Endothelial cell (in vitro differentiated cells): ENCODE measurements at regions not wholly inside any gene's neighbourhood (a gene's known extent, or its start where the extent isn't known, plus 50 kb on each side); places are given as distances from the start of the nearest gene placed in this dataset.

Experiments used
- DNase-seq: peaks from one replicate; pipeline ENCODE4 v3.0.0; 2021; ENCODE audit warnings: low spot score
- H3K27ac Mint-ChIP-seq: one replicate; pipeline ENCODE4 v1.8.0; 2021; ENCODE audit warnings: mixed read lengths, inconsistent platforms; ENCODE audit not compliant: unreplicated experiment
- H3K27me3 Mint-ChIP-seq: one replicate; pipeline ENCODE4 v1.8.0; 2021; ENCODE audit warnings: mild to moderate bottlenecking, moderate library complexity, mixed read lengths, inconsistent platforms; ENCODE audit not compliant: unreplicated experiment
- H3K36me3 Mint-ChIP-seq: one replicate; pipeline ENCODE4 v1.8.0; 2021; ENCODE audit warnings: mild to moderate bottlenecking, low read depth, mixed read lengths, inconsistent platforms; ENCODE audit not compliant: unreplicated experiment
- H3K4me1 Mint-ChIP-seq: one replicate; pipeline ENCODE4 v1.8.0; 2021; ENCODE audit warnings: mild to moderate bottlenecking, mixed read lengths, inconsistent platforms; ENCODE audit not compliant: unreplicated experiment
- H3K4me3 Mint-ChIP-seq: one replicate; pipeline ENCODE4 v1.8.0; 2021; ENCODE audit warnings: mild to moderate bottlenecking, mixed read lengths, inconsistent platforms; ENCODE audit not compliant: unreplicated experiment
- H3K9me3 Mint-ChIP-seq: one replicate; pipeline ENCODE4 v1.8.0; 2021; ENCODE audit warnings: mixed read lengths, inconsistent platforms; ENCODE audit not compliant: unreplicated experiment
- TF ChIP-seq, protein P1 (sequence below): fragments of 200-600 bp; sonication (generic); IDR thresholded peaks from one replicate; pipeline ENCODE4 v1.5.0; 2021; ENCODE audit warnings: antibody characterized with exemption; ENCODE audit not compliant: unreplicated experiment

- no peaks in the 10 kb centered on the region for H3K9me3 Mint-ChIP-seq
- H3K27me3 Mint-ChIP-seq: no peaks in the 10 kb centered on the region
Measured at GRCh38 chr6:14934013-14934412, 311.9 kb upstream of the JARID2 start.

GRCh38 chr6:14934844-14935243 is 311.0 kb upstream of the JARID2 start:
- Mint-ChIP-seq H3K27ac (no peak overlapping the region), H3K4me1 (peaks cover 9% of the 10 kb centered on the region), H3K36me3 (no peaks in the 10 kb centered on the region), H3K27me3 (no peaks in the 10 kb centered on the region), H3K9me3 (no peaks in the 10 kb centered on the region), H3K4me3 (no peak overlapping the region)
- TF ChIP-seq, protein P1, sequence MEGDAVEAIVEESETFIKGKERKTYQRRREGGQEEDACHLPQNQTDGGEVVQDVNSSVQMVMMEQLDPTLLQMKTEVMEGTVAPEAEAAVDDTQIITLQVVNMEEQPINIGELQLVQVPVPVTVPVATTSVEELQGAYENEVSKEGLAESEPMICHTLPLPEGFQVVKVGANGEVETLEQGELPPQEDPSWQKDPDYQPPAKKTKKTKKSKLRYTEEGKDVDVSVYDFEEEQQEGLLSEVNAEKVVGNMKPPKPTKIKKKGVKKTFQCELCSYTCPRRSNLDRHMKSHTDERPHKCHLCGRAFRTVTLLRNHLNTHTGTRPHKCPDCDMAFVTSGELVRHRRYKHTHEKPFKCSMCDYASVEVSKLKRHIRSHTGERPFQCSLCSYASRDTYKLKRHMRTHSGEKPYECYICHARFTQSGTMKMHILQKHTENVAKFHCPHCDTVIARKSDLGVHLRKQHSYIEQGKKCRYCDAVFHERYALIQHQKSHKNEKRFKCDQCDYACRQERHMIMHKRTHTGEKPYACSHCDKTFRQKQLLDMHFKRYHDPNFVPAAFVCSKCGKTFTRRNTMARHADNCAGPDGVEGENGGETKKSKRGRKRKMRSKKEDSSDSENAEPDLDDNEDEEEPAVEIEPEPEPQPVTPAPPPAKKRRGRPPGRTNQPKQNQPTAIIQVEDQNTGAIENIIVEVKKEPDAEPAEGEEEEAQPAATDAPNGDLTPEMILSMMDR: no peak
- no peak for DNase-seq

More at GRCh38 chr6:14934013-14934412, 311.9 kb upstream of the JARID2 start:
- DNase-seq: no peak
- Mint-ChIP-seq H3K4me1 (peaks cover 9% of the 10 kb centered on the region), H3K36me3 (no peaks in the 10 kb centered on the region), H3K4me3 (no peak overlapping the region), H3K27ac (no peak overlapping the region)
- TF ChIP-seq, protein P1: no peak

GRCh38 chr6:14936861-14937260 is 309.0 kb upstream of the JARID2 start:
- no peaks in the 10 kb centered on the region for H3K36me3 Mint-ChIP-seq
- no peak overlapping the region for H3K27ac Mint-ChIP-seq
- H3K9me3 Mint-ChIP-seq: no peaks in the 10 kb centered on the region
- H3K4me3 Mint-ChIP-seq: no peak overlapping the region
- DNase-seq: no peak
- peaks cover 9% of the 10 kb centered on the region for H3K4me1 Mint-ChIP-seq
- H3K27me3 Mint-ChIP-seq: no peaks in the 10 kb centered on the region
- TF ChIP-seq, protein P1: no peak

DNA sequence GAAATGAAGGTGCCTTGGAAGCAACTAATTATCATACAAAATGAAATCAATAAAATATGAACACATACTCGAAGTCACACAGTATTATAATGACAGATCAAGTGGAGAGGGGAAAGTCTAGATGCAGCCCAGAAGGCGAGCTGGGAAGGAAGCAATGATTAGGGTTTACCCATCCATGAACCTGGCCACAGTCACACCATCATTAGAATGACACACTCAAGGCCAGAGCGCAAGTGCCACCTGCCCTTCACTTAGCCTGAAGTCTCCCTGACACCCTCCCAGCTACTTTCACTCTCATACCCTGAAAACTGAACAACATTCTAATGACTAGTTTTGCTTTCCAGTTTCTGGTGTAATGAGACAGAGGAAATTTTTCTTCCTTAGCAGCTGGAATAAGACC is 302.8 kb upstream of the JARID2 start:
- H3K9me3 Mint-ChIP-seq: no peaks in the 10 kb centered on the region
- H3K36me3 Mint-ChIP-seq: no peaks in the 10 kb centered on the region
- no peak for DNase-seq
- no peak overlapping the region for H3K4me3 Mint-ChIP-seq
- TF ChIP-seq, protein P1: no peak
- H3K4me1 Mint-ChIP-seq: peaks cover 7% of the 10 kb centered on the region
- no peak overlapping the region for H3K27ac Mint-ChIP-seq
- peaks cover 3% of the 10 kb centered on the region for H3K27me3 Mint-ChIP-seq

DNA sequence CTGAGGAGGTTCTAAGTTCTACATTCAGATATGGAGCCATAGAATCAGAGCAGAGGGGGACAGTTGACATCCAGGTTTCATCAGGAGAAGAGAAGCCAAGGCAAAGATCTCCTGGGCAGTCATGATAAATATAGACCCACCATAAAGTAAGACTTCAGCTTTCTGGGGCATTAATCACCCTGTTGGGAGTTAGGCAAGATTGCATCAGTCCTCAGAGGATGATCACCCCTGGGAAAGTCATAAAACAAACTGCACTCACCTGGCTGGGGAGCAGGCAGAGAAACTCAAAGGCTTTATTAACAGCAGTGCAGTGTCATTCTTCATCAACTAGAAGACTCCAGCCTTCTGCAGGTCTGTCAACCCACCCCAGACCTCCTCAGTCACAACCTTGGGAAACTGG is 301.3 kb upstream of the JARID2 start:
- Mint-ChIP-seq H3K4me3 (no peak overlapping the region), H3K27me3 (peaks cover 3% of the 10 kb centered on the region), H3K4me1 (peaks cover 7% of the 10 kb centered on the region), H3K36me3 (no peaks in the 10 kb centered on the region), H3K27ac (no peak overlapping the region), H3K9me3 (no peaks in the 10 kb centered on the region)
- DNase-seq: no peak
- TF ChIP-seq, protein P1: no peak
